ENCODE measurements at regions not wholly inside any gene's neighbourhood (a gene's known extent, or its start where the extent isn't known, plus 50 kb on each side); places are given as distances from the start of the nearest gene placed in this dataset.

DNA sequence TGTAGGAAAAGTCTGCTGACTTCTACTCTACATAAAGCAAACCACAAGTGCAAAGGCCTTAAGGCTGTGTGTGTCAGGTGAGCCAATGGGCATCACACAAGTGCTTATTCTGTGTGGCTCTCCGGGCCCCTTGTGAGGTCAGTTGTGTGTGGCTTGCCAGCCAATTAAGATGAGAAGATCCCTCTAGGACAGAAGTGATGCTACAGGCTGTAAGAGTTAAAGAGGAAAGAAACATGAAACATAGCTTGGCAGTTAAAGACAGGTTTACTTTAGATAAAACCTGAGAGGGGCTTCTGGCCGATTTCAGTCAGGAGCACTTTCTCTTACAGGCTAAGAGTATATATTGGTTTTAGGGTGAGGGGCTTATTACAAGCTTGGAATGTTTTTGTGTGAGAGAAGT, 242.4 kb downstream of the NFATC2 start:
- no peak for DNase-seq (ENCODE audit: low read depth)
- in situ Hi-C loops (cut with HindIII; ENCODE audit: low sequenced_read_pairs) = no loop called here
- H3K4me3 ChIP-seq (ENCODE audit: low read depth, low read length) = no peak overlapping the region
- TF ChIP-seq, protein P1, sequence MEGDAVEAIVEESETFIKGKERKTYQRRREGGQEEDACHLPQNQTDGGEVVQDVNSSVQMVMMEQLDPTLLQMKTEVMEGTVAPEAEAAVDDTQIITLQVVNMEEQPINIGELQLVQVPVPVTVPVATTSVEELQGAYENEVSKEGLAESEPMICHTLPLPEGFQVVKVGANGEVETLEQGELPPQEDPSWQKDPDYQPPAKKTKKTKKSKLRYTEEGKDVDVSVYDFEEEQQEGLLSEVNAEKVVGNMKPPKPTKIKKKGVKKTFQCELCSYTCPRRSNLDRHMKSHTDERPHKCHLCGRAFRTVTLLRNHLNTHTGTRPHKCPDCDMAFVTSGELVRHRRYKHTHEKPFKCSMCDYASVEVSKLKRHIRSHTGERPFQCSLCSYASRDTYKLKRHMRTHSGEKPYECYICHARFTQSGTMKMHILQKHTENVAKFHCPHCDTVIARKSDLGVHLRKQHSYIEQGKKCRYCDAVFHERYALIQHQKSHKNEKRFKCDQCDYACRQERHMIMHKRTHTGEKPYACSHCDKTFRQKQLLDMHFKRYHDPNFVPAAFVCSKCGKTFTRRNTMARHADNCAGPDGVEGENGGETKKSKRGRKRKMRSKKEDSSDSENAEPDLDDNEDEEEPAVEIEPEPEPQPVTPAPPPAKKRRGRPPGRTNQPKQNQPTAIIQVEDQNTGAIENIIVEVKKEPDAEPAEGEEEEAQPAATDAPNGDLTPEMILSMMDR (IDR thresholded peaks at IDR 0.05; ENCODE audit: low read depth, low read length, missing control alignments) = no peak

DNA sequence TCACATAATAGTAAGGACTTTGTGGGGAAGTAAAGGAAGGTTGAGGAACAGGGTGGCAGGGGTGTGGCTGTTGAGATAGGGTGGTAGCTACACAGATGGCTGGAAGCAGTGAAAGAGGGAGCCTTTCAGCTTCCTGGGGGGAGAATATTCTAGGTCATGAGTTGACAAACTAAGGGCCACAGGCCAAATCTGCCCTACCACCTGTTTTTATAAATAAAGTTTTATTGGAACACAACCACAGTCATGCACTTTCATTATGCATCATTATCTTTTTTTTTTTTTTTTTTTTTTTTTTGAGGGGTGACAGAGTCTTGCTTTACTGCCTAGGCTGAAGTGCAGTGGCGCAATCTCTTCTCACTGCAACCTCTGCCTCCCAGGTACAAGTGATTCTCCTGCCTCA, 243.1 kb downstream of the NFATC2 start:
- TF ChIP-seq, protein P1 (IDR thresholded peaks at IDR 0.05; ENCODE audit: low read depth, low read length, missing control alignments) = no peak
- in situ Hi-C loops (cut with HindIII; ENCODE audit: low sequenced_read_pairs) = no loop called here
- DNase-seq (ENCODE audit: low read depth) = no peak
- no peak overlapping the region for H3K4me3 ChIP-seq (ENCODE audit: low read depth, low read length)

DNA sequence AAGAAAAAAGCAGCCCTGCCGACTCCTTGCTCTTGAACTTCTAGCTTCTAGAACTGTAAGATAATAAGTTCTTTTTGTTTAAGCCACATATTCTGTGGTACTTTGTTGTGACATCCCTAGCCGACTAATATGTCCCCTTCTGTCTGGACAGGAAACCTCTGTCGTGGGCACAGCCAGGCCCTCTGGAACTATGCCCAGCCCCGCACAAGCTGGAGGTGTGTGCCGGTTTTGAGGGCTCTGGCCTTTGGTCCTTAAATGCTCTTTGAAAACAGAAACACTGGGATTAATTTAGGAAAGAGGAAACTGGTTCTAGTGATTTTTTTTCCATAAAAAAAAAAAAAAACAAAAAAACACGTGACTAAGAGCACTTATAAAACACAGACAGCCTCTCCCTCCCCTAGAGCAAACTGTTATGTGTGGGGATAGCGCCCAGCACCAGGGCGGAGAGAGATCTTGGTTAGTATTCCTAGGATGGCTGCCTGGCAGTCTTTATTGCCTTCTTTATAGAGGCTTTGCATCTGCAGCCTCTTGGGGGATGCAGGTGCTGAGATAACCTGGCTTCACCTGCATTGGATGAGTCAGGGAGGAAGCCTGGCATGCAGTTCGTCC, 244.3 kb downstream of the NFATC2 start:
- TF ChIP-seq, protein P1 (IDR thresholded peaks at IDR 0.05; ENCODE audit: low read depth, low read length, missing control alignments) = no peak
- in situ Hi-C loops (cut with HindIII; ENCODE audit: low sequenced_read_pairs) = no loop called here
- H3K4me3 ChIP-seq (ENCODE audit: low read depth, low read length) = no peak overlapping the region
- no peak for DNase-seq (ENCODE audit: low read depth)

DNA sequence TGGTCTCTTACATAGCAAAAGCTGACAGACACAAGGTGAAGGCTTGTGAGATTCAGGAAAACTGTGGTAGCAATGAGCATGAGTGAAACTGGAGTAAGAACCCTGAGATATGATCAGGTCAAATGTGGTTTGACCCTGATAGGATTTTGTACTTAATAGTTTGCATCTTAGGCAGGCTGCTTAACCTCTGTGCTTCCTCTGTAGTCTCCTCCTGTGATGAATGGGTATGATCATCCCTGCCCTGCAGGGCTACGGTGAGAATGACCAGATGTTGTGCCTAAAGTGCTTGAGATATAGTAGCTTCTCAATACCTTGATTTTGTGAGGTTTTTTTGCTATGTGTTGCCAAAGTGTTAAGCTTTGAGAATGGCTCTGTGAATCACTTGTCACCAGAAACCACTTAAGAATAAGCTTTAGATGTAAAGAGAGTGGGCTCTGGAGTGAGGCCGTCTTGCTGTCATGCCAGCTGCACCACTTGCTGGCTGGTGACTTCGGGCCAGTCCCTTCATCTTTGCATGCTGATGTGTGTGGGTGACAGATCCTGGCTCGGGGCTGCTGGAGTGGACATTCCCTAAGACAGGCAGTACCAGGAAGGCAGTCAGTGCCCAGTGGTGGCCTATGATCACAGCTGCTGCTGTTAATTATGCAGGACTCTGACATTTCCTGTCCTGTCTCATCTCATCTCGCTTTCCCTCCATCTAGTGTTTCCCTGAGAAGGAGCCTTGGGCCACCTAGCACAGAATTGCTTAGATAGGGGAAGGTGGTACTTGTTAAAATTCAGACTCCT, 254.7 kb downstream of the NFATC2 start:
- TF ChIP-seq, protein P1 (IDR thresholded peaks at IDR 0.05; ENCODE audit: low read depth, low read length, missing control alignments) = no peak
- in situ Hi-C loops (cut with HindIII; ENCODE audit: low sequenced_read_pairs) = no loop called here
- H3K4me3 ChIP-seq (ENCODE audit: low read depth, low read length) = no peak overlapping the region
- no peak for DNase-seq (ENCODE audit: low read depth)

DNA sequence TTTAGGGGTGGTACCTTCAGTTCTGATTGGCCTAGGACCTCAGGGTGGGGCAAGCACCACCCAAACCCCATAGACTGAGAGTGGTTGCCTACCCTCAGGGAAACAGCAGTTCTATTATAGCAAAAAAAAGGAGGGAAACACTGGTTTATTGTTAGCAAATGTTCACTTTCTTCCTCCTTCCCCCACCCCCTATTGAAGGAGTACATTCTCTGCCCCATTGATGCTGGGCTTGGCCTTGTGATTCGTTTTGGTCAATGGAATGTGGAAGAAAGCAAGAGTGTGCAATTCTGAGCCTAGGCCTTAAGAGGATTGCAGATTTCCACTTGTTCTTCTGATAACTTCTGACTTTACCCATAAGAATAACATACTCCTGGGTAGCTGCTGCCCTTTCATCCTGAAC, 255.8 kb downstream of the NFATC2 start:
- H3K4me3 ChIP-seq (ENCODE audit: low read depth, low read length) = no peak overlapping the region
- in situ Hi-C loops (cut with HindIII; ENCODE audit: low sequenced_read_pairs) = no loop called here
- no peak for DNase-seq (ENCODE audit: low read depth)
- TF ChIP-seq, protein P1 (IDR thresholded peaks at IDR 0.05; ENCODE audit: low read depth, low read length, missing control alignments) = no peak

DNA sequence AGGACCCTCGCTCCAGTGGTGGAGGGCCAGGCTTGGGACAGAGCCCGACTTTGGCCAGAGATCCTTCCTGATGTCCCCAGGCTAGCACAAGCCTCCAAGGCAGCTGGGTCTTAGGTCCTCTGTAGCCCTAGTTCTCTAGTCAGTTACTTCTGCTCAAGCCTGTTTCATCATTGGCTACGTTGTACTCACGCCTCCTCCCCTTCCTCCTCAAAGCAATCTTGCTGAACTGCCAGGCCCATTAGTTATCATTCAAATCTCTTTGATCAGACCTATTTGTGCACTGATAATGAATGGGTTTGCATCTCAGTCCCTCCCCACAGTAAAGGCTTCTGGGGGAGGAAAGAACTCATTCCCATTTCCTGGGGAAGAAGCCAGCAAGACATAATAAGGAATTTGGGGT, 256.8 kb downstream of the NFATC2 start:
- in situ Hi-C loops (cut with HindIII; ENCODE audit: low sequenced_read_pairs) = no loop called here
- no peak for DNase-seq (ENCODE audit: low read depth)
- no peak overlapping the region for H3K4me3 ChIP-seq (ENCODE audit: low read depth, low read length)
- TF ChIP-seq, protein P1 (IDR thresholded peaks at IDR 0.05; ENCODE audit: low read depth, low read length, missing control alignments) = no peak

All from astrocyte of the cerebellum (primary cell).